NOMO-1 treated with DMSO at 0.1 percent for 48 hours (cell line): ENCODE measurements at regions not wholly inside any gene's neighbourhood (a gene's known extent, or its start where the extent isn't known, plus 50 kb on each side); places are given as distances from the start of the nearest gene placed in this dataset.
"Not testable (repeated sequence)": the region's sequence is repeated elsewhere in the genome, so short reads cannot be mapped to it uniquely, and the experiment has no call there.

Experiments used
- DNase-seq: peaks from one replicate; lab custom pipeline; 2025; ENCODE audit not compliant: unreplicated experiment; lab: John Stamatoyannopoulos, UW

GRCh38 chr5:3489239-3489843, 106.3 kb upstream of the IRX1 start:
- DNase-seq, result no peak

DNA sequence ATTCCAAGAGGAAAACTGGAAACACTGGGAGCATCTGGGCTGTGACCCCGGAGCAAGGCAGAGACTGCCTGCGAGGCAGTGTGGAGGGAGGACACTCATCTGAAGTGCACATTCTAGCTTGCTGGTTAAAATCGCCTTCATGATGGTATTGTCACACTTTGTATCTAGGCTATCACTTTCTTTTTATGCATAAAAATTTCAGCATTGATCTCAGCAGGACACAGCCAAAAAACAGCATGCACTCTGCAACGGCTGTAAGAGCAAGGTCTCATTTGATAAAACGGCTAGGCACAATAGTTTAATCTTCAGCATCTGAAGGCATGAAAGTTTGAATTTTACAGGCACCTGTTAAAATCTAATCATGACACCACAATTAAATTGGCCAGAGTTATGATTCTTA, 110.8 kb upstream of the IRX1 start:
- DNase-seq, result no peak

- DNase-seq, result no peak
These were observed 114.5 kb upstream of the IRX1 start for GRCh38 chr5:3481175-3481574.

GRCh38 chr5:3475674-3476073, 120.0 kb upstream of the IRX1 start:
- DNase-seq, result no peak

DNA sequence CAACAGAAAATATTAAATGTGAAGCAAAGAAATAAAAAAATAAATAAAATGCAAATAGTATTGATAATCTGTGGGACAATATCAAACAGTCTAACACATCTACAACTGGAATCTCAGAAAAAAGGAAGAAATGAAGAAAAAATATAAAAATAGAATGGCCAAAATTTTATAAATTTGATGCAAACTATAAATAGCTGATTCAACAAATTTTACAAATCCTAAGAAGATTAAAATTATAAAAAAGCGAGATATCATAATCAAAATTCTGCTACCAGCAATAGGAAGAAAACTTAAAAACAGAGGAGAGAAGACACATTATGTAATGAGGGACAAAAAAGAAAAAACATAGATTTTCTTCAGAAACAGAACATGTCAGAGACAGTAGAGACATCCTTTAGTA, 129.2 kb upstream of the IRX1 start:
- DNase-seq, result no peak

DNA sequence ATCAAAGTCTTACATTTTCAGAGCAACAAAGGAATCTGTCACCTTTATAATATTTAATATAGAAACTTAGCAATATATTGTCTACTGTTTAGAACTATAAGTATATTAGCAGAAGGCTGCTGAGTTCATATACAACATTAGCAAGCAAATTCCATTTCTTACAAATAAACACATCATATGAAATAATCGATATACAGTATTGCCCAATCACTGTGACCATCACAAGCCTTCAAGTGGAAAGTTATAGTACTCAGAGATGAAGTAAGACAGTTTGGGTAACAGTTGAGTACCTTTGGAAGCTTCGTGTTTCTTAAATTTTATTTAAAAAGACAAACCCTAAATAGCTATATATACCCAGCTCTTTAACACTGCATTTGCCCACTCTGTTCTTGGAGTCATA, 135.2 kb upstream of the IRX1 start:
- no peak for DNase-seq

DNA sequence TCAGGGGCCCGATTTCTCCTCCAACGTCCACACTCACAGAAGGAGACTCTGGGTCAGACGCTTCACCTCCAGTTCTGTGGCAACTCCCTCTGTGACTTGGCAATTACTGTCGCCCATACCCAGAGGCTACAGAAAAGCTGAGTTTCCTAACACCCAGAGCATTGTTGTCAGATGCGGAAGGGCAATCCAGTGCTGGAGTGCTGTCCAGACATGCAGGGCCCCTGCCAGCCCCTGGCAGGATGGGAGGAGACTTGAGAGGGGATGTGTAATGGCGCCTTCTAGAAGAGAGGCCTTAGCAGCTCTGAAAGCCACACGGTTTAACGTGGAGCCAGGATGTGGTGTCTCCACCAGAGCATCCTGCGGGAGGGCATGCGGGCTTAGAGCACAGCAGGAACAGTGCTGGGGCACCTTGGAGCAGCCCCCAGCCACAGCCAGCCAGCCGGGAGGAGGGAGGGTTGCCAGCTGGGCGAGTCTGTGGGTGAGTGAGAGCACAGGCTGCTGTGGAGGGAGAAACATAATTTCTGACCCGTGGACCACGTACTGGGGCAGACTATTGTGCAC, 139.4 kb upstream of the IRX1 start:
- DNase-seq, result no peak

DNA sequence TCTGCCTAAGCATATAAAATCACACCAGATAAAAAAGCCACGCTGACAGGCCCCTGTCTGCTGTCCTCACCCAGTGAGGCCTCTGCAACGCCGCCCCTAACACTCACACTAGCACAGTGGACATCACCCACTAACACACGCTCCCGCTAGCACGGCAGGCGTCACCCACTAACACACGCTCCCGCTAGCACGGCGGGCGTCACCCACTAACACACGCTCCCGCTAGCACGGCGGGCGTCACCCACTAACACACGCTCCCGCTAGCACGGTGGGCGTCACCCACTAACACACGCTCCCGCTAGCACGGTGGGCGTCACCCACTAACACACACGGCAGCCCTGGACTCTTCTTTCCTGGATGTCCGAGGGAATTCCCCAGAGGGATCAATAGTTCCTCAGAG, 141.6 kb upstream of the IRX1 start:
- not testable (repeated sequence) for DNase-seq

- DNase-seq, result no peak
These were observed 143.0 kb upstream of the IRX1 start for GRCh38 chr5:3452622-3453021.

DNA sequence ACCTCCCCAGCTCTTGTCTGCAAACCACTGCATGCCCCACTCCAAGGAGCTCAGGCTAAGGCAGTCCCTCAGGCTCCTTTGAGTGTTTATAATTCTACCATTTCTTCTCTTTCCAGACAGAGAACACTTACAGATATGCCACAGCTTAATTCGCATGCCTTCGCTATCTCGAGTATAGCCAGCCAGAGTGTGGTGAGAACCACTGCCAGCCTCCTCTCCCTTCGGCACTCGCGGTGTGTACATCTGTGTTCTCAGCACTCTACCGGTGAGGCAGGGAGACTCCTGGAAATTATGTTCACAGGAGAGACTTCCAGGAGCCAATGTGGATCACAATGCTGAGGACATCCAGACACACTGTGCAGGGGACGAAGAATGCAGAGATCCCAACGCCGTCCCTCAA, 143.7 kb upstream of the IRX1 start:
- no peak for DNase-seq

GRCh38 chr5:3449481-3449880, 146.2 kb upstream of the IRX1 start:
- no peak for DNase-seq

- no peak for DNase-seq
These were observed 149.2 kb upstream of the IRX1 start for GRCh38 chr5:3446410-3446809.

- not testable (repeated sequence) for DNase-seq
These were observed 150.1 kb upstream of the IRX1 start for GRCh38 chr5:3445517-3445916.

DNA sequence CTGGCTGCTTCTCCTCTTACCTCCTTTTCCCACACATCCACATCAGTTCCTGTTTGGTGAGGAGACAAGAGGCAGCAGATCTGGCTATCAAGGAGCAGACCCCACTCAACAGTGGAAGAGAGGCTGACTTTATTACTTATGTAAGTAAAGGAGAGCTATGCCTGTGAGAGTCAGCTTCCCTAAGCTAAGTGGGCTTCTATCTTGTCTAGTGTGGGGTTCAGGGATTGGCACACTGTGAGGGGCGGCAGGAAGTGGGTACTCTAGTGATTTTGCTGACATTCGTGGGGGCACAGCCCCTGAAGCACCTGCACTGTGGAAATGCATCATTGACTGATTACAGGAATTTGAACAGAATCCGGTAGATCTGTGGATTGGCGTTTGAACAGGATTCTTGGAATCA, 163.5 kb upstream of the IRX1 start:
- DNase-seq, result no peak

DNA sequence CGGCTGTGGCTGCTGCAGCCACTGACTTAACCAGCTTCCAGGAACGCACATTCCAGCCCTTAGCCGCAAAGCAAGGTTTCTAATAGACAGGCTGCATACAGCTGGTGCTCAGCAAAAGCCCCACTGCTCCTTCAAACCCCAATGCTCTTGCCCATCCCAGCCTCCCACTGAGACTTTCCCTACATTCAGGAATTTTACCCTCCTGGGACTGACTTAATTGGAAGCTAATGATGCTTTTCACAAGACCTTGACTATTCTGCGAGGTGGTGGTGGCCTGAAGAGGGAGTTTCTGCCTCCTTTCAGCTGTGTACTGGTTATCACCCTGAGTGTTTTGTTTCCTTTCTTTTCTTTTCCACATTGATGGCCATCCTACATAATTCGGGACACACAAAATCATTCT, 164.9 kb upstream of the IRX1 start:
- DNase-seq, result no peak

DNA sequence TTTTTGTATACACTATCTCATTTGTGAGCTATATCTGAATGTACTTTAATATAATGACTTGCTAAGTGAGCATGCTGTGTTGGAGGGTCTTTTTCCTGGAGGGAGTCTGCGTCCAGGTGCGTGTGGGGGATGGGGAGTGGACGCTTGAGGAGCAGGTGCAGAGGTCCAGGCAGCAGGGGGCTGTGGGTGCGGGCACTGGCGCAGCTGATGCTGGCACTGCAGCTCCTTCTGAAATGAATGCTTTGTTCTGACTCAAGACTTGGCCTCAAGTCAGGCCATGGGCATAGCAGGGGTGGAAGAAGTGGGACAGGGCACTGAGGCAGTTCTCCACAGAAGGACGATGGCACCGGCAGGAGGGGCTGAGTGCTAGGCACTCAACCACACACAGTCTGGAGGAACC, 165.7 kb upstream of the IRX1 start:
- DNase-seq, result no peak

- DNase-seq, result no peak
These were observed 167.3 kb upstream of the IRX1 start for GRCh38 chr5:3428334-3428733.

DNA sequence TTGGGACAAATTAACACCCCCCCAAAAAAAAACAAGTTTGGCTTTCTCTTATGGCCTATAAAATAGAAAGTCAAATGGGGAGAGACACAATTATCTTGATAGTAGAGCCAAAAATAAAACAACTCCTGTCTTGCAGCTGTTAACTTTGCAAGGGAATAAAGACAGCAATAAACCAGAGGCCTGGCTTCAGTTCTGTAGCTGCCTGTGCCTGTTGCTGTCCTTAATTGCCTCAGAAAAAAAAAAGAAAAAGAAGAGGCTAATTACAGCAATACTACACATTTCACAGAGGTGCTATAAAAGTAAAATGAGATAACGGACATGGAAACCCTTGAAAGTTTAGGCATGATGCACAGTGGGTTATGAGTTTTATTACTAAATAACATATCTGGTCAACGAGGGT, 170.7 kb upstream of the IRX1 start:
- DNase-seq, result no peak

DNA sequence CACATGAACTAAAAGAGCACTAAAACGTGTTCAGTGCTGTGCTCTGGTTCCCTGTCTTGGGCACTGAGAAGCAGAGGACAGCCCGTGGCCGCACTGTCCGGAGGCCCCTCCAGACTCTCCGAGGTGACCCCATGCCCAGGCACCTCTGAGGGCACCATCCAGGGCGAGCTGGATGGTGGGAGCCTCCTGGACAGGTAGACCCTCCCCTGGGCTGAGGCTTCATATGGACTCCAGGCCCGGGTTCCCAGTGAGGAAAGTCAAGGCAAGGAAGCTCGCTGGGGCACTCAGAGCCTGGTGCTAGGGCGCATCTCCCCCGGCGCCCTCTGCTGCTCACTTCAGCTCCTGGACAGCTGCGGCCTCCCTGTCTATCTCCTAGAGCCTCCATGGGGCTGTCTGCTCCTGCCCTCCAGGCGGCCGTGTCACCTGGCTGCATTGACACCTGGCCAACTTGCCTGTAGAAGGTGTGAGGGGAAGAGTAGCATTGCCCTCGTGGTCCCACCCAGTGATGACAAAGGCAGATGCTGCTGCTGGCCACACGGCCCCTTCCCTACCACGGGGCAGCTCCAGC, 178.2 kb upstream of the IRX1 start:
- DNase-seq, result no peak

DNA sequence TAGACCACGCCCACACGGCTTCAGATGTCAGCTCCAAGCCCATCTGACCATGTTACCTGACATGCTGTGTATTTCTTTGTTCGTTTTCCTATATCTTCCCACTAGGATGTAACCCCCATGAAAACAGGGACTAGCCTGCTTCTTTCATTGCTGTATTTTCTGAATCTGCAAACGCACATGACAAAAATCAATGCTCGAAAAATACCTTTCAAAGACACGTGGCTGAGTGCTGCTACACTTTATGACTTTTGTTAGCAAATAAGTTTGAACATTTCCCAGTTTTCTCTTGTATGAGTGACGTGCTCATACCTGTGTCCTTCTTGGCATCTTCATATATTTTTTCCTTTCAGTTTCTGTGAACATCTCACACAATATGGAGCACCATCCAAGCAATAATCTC, 181.3 kb upstream of the IRX1 start:
- no peak for DNase-seq

GRCh38 chr5:3412146-3412545, 183.5 kb upstream of the IRX1 start:
- DNase-seq, result no peak

- no peak for DNase-seq
These were observed 184.3 kb upstream of the IRX1 start for GRCh38 chr5:3411363-3411762.

GRCh38 chr5:3401635-3402034, 194.0 kb upstream of the IRX1 start:
- DNase-seq, result no peak
